AG10803 (cell line): ENCODE measurements at regions not wholly inside any gene's neighbourhood (a gene's known extent, or its start where the extent isn't known, plus 50 kb on each side); places are given as distances from the start of the nearest gene placed in this dataset.

Experiments used
- DNase-seq: peaks from one replicate; pipeline ENCODE4 v3.0.0; 2010; ENCODE audit warnings: low read depth
- H3K4me3 ChIP-seq: 2 replicates; pipeline ENCODE4 v1.5.1; 2011; ENCODE audit warnings: mild to moderate bottlenecking, low read length, control low read depth
- CTCF ChIP-seq: conservative IDR thresholded peaks from 2 replicates; pipeline ENCODE4 v1.5.1; 2011; ENCODE audit warnings: mild to moderate bottlenecking, low read length, control low read depth, inconsistent platforms

- no peak overlapping the region for H3K4me3 ChIP-seq
- DNase-seq, result no peak
- no peak for TF ChIP-seq CTCF
Measured at GRCh38 chr9:19615036-19615624, 173.7 kb downstream of the SLC24A2 start.

GRCh38 chr9:19614294-19614693, 174.5 kb downstream of the SLC24A2 start:
- H3K4me3 ChIP-seq, result no peak overlapping the region
- no peak for TF ChIP-seq CTCF
- DNase-seq, result no peak

GRCh38 chr9:19600538-19600937, 188.3 kb downstream of the SLC24A2 start:
- no peak for DNase-seq
- TF ChIP-seq CTCF, result no peak
- no peak overlapping the region for H3K4me3 ChIP-seq

- H3K4me3 ChIP-seq, result no peak overlapping the region
- TF ChIP-seq CTCF, result no peak
- no peak for DNase-seq
Measured at GRCh38 chr9:19598722-19599121, 189.9 kb downstream of the ACER2 start.

- DNase-seq, result no peak
- no peak overlapping the region for H3K4me3 ChIP-seq
- TF ChIP-seq CTCF, result no peak
Measured at GRCh38 chr9:19597176-19597575, 188.4 kb downstream of the ACER2 start.

GRCh38 chr9:19595003-19595402, 186.2 kb downstream of the ACER2 start:
- no peak overlapping the region for H3K4me3 ChIP-seq
- TF ChIP-seq CTCF, result no peak
- DNase-seq, result no peak

- no peak for TF ChIP-seq CTCF
- DNase-seq, result no peak
- H3K4me3 ChIP-seq, result no peak overlapping the region
Measured at GRCh38 chr9:19587678-19588077, 178.9 kb downstream of the ACER2 start.
